Upper lobe of left lung (tissue), 6 donors: ENCODE measurements at regions not wholly inside any gene's neighbourhood (a gene's known extent, or its start where the extent isn't known, plus 50 kb on each side); places are given as distances from the start of the nearest gene placed in this dataset.
A peak's percentile ranks its signal among the peaks of the same experiment; 100 is the strongest.

Experiments
- ATAC-seq, 2 donors: fragments of 200-7000 bp; cut with Tn5 transposase; one replicate each; pipeline ENCODE4 v1.9.1; 2022; ENCODE audit warnings: mild to moderate bottlenecking in 2 of 2, moderate library complexity in 2 of 2; ENCODE audit not compliant: low FRiP score in 2 of 2
- DNase-seq, 2 donors: peaks; one replicate each; pipeline ENCODE4 v3.0.0-alpha.2; 2019 to 2020
- H3K27ac ChIP-seq, 4 donors: fragments of 200-600 bp; sonication (generic); one replicate each; pipeline ENCODE4 v1.5.1; 2016 to 2019
- H3K27me3 ChIP-seq, 4 donors: fragments of 200-600 bp; sonication (generic); one replicate each; pipeline ENCODE4 v1.5.1; 2017 to 2019
- H3K36me3 ChIP-seq, 4 donors: fragments of 200-600 bp; sonication (generic); one replicate each; pipeline ENCODE4 v1.5.1; 2016 to 2019
- H3K4me1 ChIP-seq, 4 donors: fragments of 200-600 bp; sonication (generic); one replicate each; pipeline ENCODE4 v1.5.1; 2018 to 2019
- H3K4me3 ChIP-seq, 4 donors: fragments of 200-600 bp; sonication (generic); one replicate each; pipeline ENCODE4 v1.5.1; 2017 to 2019; ENCODE audit warnings: mild to moderate bottlenecking in 2 of 4, moderate library complexity in 1 of 4
- H3K9me3 ChIP-seq, 4 donors: fragments of 200-600 bp; sonication (generic); one replicate each; pipeline ENCODE4 v1.5.1; 2018 to 2019
- EP300 ChIP-seq, 4 donors: sonication (generic); formaldehyde crosslinking; IDR thresholded peaks; one replicate each; pipeline ENCODE4 v1.5.1; 2017; ENCODE audit warnings: antibody characterized with exemption in 4 of 4, control low read depth in 2 of 4
- POLR2A ChIP-seq, 4 donors: fragments of 450-650 bp; IDR thresholded peaks; one replicate each; pipeline ENCODE4 v1.5.1; 2016 to 2017; ENCODE audit warnings: antibody characterized with exemption in 4 of 4, mild to moderate bottlenecking in 2 of 4
- POLR2AphosphoS5 ChIP-seq, 2 donors: sonication (generic); formaldehyde crosslinking; IDR thresholded peaks; one replicate each; pipeline ENCODE4 v1.5.1; 2017; ENCODE audit warnings: antibody characterized with exemption in 2 of 2
- WGBS, 2 donors: methylation state at CpG; one replicate each; pipeline ENCODE4 v1.1.5; 2017 to 2018; 5-methylcytosine and 5-hydroxymethylcytosine counted together
- TF ChIP-seq, protein P1 (sequence below), 6 experiments: fragments of 450-650 bp in 4 of 6; fragments of 200-600 bp in 2 of 6; sonication (generic) in 2 of 6; IDR thresholded peaks; one replicate each; pipeline ENCODE4 v1.5.1; 2016 to 2019; ENCODE audit warnings: antibody characterized with exemption in 6 of 6
- donor health status: DM: no; HTN: no; CAD: no; lungs with moderate emphysema.
- donor health status: DM: no; HTN: yes; CAD: no; lungs with severe emphysema.

DNA sequence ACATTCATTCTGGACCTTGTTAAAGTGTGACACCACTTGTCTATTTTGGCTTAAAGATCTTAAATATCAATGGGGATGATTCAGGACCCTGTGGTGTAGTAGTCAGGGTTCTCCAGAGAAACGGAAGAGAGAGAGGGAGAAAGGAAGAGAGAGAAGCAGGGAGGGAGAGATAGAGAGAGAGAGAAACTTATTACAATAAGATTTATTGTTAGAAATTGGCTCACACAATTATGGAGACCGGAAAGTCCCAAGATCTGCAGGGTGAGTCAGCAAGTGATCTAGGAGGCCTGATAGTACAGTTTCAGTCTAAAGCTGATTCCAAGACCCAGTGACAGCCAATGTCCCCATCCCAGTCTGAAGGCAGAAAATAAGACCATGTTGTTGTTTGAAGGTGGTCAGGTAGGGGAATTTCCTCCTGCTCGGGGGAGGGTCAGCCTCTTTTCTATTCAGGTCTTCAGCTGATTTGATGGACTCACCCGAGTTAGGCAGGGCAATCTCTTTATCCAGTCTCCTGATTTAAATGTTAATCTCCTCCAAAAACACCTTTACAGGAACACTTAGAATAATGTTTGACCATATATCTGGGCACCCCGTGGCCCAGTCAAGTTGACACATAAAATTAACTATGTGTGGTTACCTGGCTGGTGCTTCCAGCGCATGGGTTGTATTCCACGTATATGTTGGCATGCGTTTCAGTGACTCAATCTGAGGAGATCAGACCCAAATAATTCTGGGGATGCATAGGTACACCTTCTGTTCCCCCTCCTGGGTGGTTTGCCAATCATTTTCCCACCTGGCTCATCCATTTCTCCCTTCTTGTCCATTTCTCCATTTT lies 1350.5 kb downstream of the TBC1D22A start:
- no peak for TF ChIP-seq POLR2AphosphoS5 (IDR thresholded peaks at IDR 0.05)
- TF ChIP-seq, protein P1, sequence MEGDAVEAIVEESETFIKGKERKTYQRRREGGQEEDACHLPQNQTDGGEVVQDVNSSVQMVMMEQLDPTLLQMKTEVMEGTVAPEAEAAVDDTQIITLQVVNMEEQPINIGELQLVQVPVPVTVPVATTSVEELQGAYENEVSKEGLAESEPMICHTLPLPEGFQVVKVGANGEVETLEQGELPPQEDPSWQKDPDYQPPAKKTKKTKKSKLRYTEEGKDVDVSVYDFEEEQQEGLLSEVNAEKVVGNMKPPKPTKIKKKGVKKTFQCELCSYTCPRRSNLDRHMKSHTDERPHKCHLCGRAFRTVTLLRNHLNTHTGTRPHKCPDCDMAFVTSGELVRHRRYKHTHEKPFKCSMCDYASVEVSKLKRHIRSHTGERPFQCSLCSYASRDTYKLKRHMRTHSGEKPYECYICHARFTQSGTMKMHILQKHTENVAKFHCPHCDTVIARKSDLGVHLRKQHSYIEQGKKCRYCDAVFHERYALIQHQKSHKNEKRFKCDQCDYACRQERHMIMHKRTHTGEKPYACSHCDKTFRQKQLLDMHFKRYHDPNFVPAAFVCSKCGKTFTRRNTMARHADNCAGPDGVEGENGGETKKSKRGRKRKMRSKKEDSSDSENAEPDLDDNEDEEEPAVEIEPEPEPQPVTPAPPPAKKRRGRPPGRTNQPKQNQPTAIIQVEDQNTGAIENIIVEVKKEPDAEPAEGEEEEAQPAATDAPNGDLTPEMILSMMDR (IDR thresholded peaks at IDR 0.05) = no peak
- no peak for TF ChIP-seq EP300 (IDR thresholded peaks at IDR 0.05)

DNA sequence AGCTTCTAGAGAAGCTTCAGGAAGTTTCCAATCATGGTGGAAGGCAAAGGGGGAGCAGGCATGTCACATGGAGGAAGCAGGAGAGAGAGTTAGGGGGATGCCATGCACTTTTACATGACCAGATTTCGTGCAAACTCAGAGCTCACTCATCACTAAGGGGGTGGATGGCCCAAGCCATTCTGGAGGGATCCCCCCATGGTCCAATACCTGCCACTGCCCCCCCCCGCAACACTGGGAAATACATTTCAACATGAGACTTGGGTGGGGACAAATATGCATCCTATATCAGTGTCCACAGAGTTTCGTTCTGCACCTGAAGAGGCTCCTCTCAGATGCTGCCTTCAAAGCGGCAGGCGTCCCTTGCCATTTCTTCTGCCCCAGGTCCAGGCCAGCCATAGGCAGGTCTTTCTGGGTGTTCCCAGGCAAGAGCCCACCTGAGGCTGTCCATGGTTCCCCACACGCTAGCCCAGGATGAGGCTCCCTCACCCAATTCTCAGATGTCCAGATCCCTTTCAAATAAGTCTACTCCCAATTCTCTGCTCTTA lies 1344.3 kb downstream of the TBC1D22A start:
- ATAC-seq (no peak), DNase-seq (no peak)
- H3K4me1 ChIP-seq = no peaks in the 10 kb centered on the region
- WGBS, 2 donors = 54 to 77% methylated on average over 1 to 6 of the region's 6 CpGs
- peaks cover 0 to 9% (median 5%) of the 10 kb centered on the region in 4 donors for H3K9me3 ChIP-seq
- H3K36me3 ChIP-seq = no peaks in the 10 kb centered on the region
- H3K4me3 ChIP-seq = no peak overlapping the region
- H3K27me3 ChIP-seq = no peaks in the 10 kb centered on the region
- TF ChIP-seq, protein P1 (IDR thresholded peaks at IDR 0.05) = no peak
- TF ChIP-seq EP300 (IDR thresholded peaks at IDR 0.05) (no peak), POLR2A (IDR thresholded peaks at IDR 0.05) (no peak), POLR2AphosphoS5 (IDR thresholded peaks at IDR 0.05) (no peak)
- H3K27ac ChIP-seq = no peak overlapping the region

More for the DNA sequence above, 1350.5 kb downstream of the TBC1D22A start:
- Histone ChIP-seq H3K36me3 (no peaks in the 10 kb centered on the region), H3K4me1 (no peaks in the 10 kb centered on the region), H3K9me3 (peaks cover 0 to 9% (median 5%) of the 10 kb centered on the region in 4 donors), H3K27ac (no peak overlapping the region), H3K4me3 (no peak overlapping the region), H3K27me3 (no peaks in the 10 kb centered on the region)
- WGBS, 2 donors = 67 to 71% methylated on average over 7 to 8 of the region's 8 CpGs
- ATAC-seq = no peak
- DNase-seq = no peak

DNA sequence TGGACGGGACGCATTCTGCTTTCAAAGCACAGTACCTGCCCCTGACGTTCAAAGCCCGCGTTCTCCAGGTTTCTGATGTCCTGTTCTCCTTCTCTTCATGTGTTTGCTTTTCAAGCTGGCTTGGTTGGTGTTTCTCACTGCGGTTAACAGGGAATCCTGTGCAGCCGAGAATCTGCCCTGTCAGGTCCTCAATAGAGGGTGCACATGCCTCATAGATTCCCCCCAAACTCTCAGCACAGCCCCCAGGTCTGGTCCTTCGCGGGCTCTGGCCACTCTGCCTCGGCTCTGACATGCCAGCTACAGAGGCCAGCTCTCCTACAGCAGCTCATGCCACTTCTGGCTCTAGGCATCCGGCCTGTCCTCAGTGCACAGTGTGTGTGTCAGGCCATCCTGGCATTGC lies 1343.8 kb downstream of the TBC1D22A start:
- Histone ChIP-seq H3K27ac (no peak overlapping the region), H3K4me3 (no peak overlapping the region), H3K4me1 (no peaks in the 10 kb centered on the region), H3K27me3 (no peaks in the 10 kb centered on the region), H3K9me3 (peaks cover 0 to 9% (median 5%) of the 10 kb centered on the region in 4 donors), H3K36me3 (no peaks in the 10 kb centered on the region)
- TF ChIP-seq, protein P1 (IDR thresholded peaks at IDR 0.05) = no peak
- TF ChIP-seq POLR2AphosphoS5 (IDR thresholded peaks at IDR 0.05) (no peak), POLR2A (IDR thresholded peaks at IDR 0.05) (no peak), EP300 (IDR thresholded peaks at IDR 0.05) (no peak)
- DNase-seq = no peak
- 71 to 79% methylated on average over 6 to 11 of the region's 11 CpGs for WGBS, 2 donors
- no peak for ATAC-seq

DNA sequence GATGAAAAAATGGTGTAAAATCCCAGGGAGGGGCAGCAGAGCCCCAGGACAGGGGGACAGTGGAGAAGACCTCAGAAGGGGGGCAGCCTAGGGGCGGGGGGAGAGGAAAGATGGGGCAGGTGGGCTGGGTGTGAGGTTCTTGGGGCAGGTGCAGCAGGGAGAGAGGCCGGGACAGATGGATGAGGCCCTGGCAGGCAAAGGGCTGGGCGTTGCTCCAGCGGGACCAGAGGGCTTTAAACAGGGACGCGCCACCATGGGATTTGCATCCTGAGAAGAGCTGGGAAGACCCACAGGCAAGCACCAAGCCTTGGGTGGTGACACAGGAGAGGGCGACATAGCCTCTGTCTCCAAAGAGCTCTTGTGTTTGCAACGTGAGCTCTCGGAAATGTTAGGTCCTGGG lies 1342.8 kb downstream of the TBC1D22A start:
- Histone ChIP-seq H3K4me1 (no peaks in the 10 kb centered on the region), H3K4me3 (no peak overlapping the region), H3K36me3 (no peaks in the 10 kb centered on the region), H3K27ac (no peak overlapping the region), H3K9me3 (peaks cover 0 to 9% (median 5%) of the 10 kb centered on the region in 4 donors), H3K27me3 (no peaks in the 10 kb centered on the region)
- peak in 1 of 2 donors; percentile 41 for DNase-seq
- ATAC-seq = no peak
- WGBS, 2 donors = 55 to 75% methylated on average over 9 of the region's 9 CpGs
- TF ChIP-seq POLR2A (IDR thresholded peaks at IDR 0.05) (no peak), EP300 (IDR thresholded peaks at IDR 0.05) (no peak), POLR2AphosphoS5 (IDR thresholded peaks at IDR 0.05) (no peak)
- TF ChIP-seq, protein P1 (IDR thresholded peaks at IDR 0.05) = no peak
